Activated naive CD8-positive, alpha-beta T cell (primary cell): ENCODE measurements at regions not wholly inside any gene's neighbourhood (a gene's known extent, or its start where the extent isn't known, plus 50 kb on each side); places are given as distances from the start of the nearest gene placed in this dataset.

Experiments used
- H3K27ac Mint-ChIP-seq: one replicate; pipeline ENCODE4 v1.8.0; 2021; ENCODE audit warnings: mixed read lengths
- H3K27me3 Mint-ChIP-seq: one replicate; pipeline ENCODE4 v1.8.0; 2021; ENCODE audit warnings: mixed read lengths
- H3K36me3 Mint-ChIP-seq: one replicate; pipeline ENCODE4 v1.8.0; 2021; ENCODE audit warnings: mixed read lengths
- H3K4me1 Mint-ChIP-seq: one replicate; pipeline ENCODE4 v1.8.0; 2021; ENCODE audit warnings: low read depth, mixed read lengths
- H3K4me3 Mint-ChIP-seq: one replicate; pipeline ENCODE4 v1.8.0; 2021; ENCODE audit warnings: mild to moderate bottlenecking, mixed read lengths
- H3K9me3 Mint-ChIP-seq: one replicate; pipeline ENCODE4 v1.8.0; 2021; ENCODE audit warnings: low read depth, mixed read lengths

- Mint-ChIP-seq H3K4me1 (peaks cover 2% of the 10 kb centered on the region), H3K36me3 (no peaks in the 10 kb centered on the region), H3K27ac (no peak overlapping the region), H3K27me3 (peaks cover 4% of the 10 kb centered on the region), H3K9me3 (no peaks in the 10 kb centered on the region), H3K4me3 (no peak overlapping the region)
These were observed 182.9 kb downstream of the KIF26A start for GRCh38 chr14:104321088-104321801.

GRCh38 chr14:104321802-104322130, 183.4 kb downstream of the KIF26A start:
- Mint-ChIP-seq H3K4me1 (peaks cover 2% of the 10 kb centered on the region), H3K27me3 (peaks cover 4% of the 10 kb centered on the region), H3K4me3 (no peak overlapping the region), H3K36me3 (no peaks in the 10 kb centered on the region), H3K9me3 (no peaks in the 10 kb centered on the region), H3K27ac (no peak overlapping the region)

- no peak overlapping the region for H3K27ac Mint-ChIP-seq
- peaks cover 2% of the 10 kb centered on the region for H3K4me1 Mint-ChIP-seq
- no peak overlapping the region for H3K4me3 Mint-ChIP-seq
- H3K27me3 Mint-ChIP-seq = peaks cover 4% of the 10 kb centered on the region
- H3K9me3 Mint-ChIP-seq = no peaks in the 10 kb centered on the region
- no peaks in the 10 kb centered on the region for H3K36me3 Mint-ChIP-seq
These were observed 184.4 kb downstream of the KIF26A start for GRCh38 chr14:104322531-104323366.

DNA sequence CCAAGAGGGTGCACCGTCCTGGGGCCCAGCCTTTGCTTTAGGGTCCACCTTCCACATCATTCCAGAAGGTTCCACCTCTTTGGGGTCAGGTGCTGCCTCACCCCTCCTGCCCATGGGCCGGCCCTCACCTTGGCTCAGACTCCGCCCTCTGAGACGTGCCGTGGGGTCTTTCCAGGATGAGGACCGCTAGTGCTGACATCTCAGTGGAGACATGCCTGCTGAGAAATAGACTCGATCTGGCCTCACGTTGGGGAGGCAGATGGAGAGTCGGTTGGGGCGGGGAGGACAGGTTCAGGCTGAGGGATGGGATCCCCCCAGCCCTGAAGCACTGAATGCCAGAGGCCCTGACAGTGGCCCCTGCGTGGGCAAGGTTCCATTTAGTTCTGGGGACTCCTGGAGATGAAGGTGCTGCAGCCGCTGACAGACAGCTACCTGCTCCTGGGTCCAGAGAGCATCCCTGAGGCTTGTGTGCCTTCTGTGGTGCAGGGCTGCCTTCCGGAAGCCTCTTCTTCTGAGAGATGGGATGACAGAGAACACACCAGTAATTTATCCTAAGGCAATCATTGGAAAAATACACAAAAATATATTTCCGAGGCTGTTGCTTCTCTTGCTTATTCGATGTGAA, 185.3 kb downstream of the KIF26A start:
- Mint-ChIP-seq H3K27me3 (peaks cover 4% of the 10 kb centered on the region), H3K4me3 (no peak overlapping the region), H3K4me1 (peaks cover 2% of the 10 kb centered on the region), H3K27ac (no peak overlapping the region), H3K9me3 (no peaks in the 10 kb centered on the region), H3K36me3 (no peaks in the 10 kb centered on the region)

GRCh38 chr14:104326848-104327247, 188.5 kb downstream of the KIF26A start:
- H3K4me1 Mint-ChIP-seq = no peaks in the 10 kb centered on the region

GRCh38 chr14:104328607-104329006, 190.2 kb downstream of the KIF26A start:
- Mint-ChIP-seq H3K4me3 (no peak overlapping the region), H3K4me1 (no peaks in the 10 kb centered on the region), H3K9me3 (peaks cover 10% of the 10 kb centered on the region), H3K36me3 (peaks cover 3% of the 10 kb centered on the region), H3K27ac (no peak overlapping the region), H3K27me3 (no peaks in the 10 kb centered on the region)

More at GRCh38 chr14:104326848-104327247, 188.5 kb downstream of the KIF26A start:
- H3K36me3 Mint-ChIP-seq = peaks cover 3% of the 10 kb centered on the region
- H3K4me3 Mint-ChIP-seq = no peak overlapping the region
- H3K27me3 Mint-ChIP-seq = peaks cover 3% of the 10 kb centered on the region
- H3K9me3 Mint-ChIP-seq = peaks cover 10% of the 10 kb centered on the region
- H3K27ac Mint-ChIP-seq = no peak overlapping the region

- Mint-ChIP-seq H3K4me3 (no peak overlapping the region), H3K27ac (no peak overlapping the region), H3K4me1 (no peaks in the 10 kb centered on the region), H3K27me3 (no peaks in the 10 kb centered on the region), H3K36me3 (peaks cover 3% of the 10 kb centered on the region), H3K9me3 (peaks cover 10% of the 10 kb centered on the region)
These were observed 191.4 kb downstream of the KIF26A start for GRCh38 chr14:104329793-104330192.

DNA sequence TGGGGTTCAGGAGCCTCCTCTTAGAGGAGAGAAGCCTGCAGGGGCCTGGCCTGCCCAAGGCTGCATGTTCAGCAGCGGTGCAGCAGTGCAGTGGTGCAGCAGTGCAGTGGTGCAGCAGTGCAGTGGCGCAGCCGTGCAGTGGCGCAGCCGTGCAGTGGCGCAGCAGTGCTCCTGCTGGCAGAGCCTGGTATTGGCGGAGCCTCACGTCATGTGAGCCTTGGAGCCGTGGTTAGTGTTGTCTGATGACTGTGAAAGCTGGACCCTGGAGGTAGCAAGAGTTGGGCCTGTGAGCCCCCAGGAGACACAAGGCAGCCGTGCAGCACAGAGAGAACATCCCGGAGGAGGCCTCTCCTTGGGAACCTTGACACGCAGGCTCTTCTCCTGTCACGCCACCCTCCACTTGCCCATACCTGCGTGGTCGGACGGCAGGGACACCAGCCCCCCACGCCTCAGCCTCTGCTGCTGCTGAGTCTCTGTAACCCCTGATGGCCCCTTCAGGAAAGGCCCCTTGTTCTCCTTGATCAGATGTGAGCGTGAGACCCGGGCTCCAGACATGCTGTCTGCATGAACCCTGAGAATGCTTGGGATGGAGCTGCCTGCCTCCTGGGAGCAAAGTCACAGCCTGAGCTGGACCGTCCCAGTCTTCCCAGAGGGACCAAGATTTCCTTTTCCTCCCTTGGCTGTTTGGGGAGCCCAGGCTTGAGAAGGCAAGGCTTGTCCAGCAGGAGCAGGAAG, 193.7 kb downstream of the KIF26A start:
- Mint-ChIP-seq H3K36me3 (peaks cover 3% of the 10 kb centered on the region), H3K27me3 (no peaks in the 10 kb centered on the region), H3K27ac (no peak overlapping the region), H3K9me3 (peaks cover 10% of the 10 kb centered on the region), H3K4me3 (no peak overlapping the region), H3K4me1 (no peaks in the 10 kb centered on the region)

DNA sequence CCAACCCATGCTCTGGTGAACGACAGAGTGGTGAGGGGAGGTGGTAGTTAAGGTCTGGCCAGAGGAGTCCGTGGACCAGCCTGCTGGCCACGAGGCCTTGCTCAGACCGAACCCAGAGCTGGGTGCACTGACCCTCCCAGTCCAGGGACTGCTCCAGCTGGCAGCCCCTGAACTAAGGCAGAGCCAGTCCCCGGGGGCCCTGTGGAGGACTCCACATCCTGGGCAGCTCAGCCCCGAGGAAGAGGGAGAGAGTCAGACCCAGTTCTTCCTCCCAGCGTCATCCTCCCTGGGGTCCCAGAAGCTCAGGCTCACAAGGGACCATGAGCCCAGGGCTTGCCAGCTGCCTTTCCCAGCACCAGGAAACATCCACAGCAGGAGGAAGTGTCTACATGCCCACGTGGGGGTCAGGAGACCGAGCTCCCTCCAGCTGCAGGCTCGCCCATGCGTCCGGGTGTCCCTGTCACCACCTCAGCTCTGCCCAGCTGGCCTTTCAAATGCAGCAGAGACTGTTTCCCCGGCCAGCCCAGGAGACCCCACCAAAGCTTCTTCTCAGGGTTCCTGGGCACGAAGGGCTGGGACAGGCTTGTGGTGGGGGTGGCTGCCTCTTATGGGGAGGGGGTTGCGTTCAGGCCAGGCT, 194.4 kb downstream of the KIF26A start:
- no peaks in the 10 kb centered on the region for H3K4me1 Mint-ChIP-seq
- H3K27ac Mint-ChIP-seq = no peak overlapping the region
- H3K9me3 Mint-ChIP-seq = peaks cover 10% of the 10 kb centered on the region
- no peak overlapping the region for H3K4me3 Mint-ChIP-seq
- peaks cover 3% of the 10 kb centered on the region for H3K36me3 Mint-ChIP-seq
- no peaks in the 10 kb centered on the region for H3K27me3 Mint-ChIP-seq

- peaks cover 1% of the 10 kb centered on the region for H3K27me3 Mint-ChIP-seq
- no peak overlapping the region for H3K4me3 Mint-ChIP-seq
- peaks cover 9% of the 10 kb centered on the region for H3K36me3 Mint-ChIP-seq
- H3K27ac Mint-ChIP-seq = no peak overlapping the region
- H3K4me1 Mint-ChIP-seq = no peaks in the 10 kb centered on the region
- H3K9me3 Mint-ChIP-seq = peaks cover 19% of the 10 kb centered on the region
These were observed 195.4 kb downstream of the KIF26A start for GRCh38 chr14:104333646-104334423.

DNA sequence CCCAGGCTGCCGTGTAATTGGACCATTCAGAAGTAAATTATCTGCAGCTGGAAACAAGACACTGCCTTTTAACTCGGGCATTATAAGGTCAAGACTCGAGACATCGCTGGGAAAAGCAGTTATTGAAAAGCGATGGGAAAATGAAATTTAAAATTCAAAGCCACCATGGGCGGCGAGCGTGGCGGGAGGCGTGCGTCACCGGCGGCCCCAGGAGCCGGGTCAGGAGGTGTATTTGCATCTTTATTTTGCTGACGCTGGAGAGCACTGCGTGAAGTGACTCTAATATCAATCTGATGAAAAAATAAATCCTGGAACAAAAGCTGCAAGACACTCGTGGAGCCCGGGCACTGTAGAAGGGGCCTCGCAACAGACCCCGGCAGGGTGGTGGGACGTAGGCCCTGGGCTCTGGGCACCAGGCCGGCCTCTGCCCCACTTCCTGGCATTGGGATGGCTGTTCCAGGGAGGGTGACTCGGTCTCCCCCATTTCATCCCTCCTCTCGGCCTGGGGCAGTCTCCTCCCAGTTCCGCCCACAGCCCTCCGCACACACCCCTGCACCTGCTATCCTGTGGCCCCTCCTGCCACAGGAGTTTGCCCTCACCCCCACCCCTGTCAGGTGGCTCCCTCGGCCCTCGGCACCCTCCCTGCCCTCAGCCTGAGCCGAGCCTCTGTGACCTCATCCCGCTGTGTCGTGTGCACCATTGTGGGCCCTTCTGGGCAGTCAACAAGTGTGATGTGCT, 196.2 kb downstream of the KIF26A start:
- H3K36me3 Mint-ChIP-seq = peaks cover 9% of the 10 kb centered on the region
- peaks cover 1% of the 10 kb centered on the region for H3K27me3 Mint-ChIP-seq
- H3K9me3 Mint-ChIP-seq = peaks cover 19% of the 10 kb centered on the region
- H3K4me3 Mint-ChIP-seq = no peak overlapping the region
- no peak overlapping the region for H3K27ac Mint-ChIP-seq
- H3K4me1 Mint-ChIP-seq = no peaks in the 10 kb centered on the region

GRCh38 chr14:104335176-104335575, 196.8 kb downstream of the KIF26A start:
- Mint-ChIP-seq H3K4me3 (no peak overlapping the region), H3K4me1 (no peaks in the 10 kb centered on the region), H3K9me3 (peaks cover 19% of the 10 kb centered on the region), H3K27ac (no peak overlapping the region), H3K36me3 (peaks cover 6% of the 10 kb centered on the region), H3K27me3 (peaks cover 1% of the 10 kb centered on the region)

- no peak overlapping the region for H3K27ac Mint-ChIP-seq
- peaks cover 17% of the 10 kb centered on the region for H3K9me3 Mint-ChIP-seq
- H3K4me1 Mint-ChIP-seq = no peaks in the 10 kb centered on the region
- H3K27me3 Mint-ChIP-seq = peaks cover 1% of the 10 kb centered on the region
- no peak overlapping the region for H3K4me3 Mint-ChIP-seq
- H3K36me3 Mint-ChIP-seq = peaks cover 6% of the 10 kb centered on the region
These were observed 197.2 kb downstream of the KIF26A start for GRCh38 chr14:104335611-104336010.
